Stimulated activated CD4-positive, alpha-beta T cell treated with anti-CD3 and anti-CD28 coated beads, Interleukin-4, amount 100 ng/mL, for 48 hours (primary cell): ENCODE measurements at regions not wholly inside any gene's neighbourhood (a gene's known extent, or its start where the extent isn't known, plus 50 kb on each side); places are given as distances from the start of the nearest gene placed in this dataset.
"Not testable (repeated sequence)": the region's sequence is repeated elsewhere in the genome, so short reads cannot be mapped to it uniquely, and the experiment has no call there.

Experiments
- DNase-seq, 2 donors: peaks; one replicate each; pipeline ENCODE4 v3.0.0-alpha.2; 2020; ENCODE audit warnings: low read depth in 2 of 2

DNA sequence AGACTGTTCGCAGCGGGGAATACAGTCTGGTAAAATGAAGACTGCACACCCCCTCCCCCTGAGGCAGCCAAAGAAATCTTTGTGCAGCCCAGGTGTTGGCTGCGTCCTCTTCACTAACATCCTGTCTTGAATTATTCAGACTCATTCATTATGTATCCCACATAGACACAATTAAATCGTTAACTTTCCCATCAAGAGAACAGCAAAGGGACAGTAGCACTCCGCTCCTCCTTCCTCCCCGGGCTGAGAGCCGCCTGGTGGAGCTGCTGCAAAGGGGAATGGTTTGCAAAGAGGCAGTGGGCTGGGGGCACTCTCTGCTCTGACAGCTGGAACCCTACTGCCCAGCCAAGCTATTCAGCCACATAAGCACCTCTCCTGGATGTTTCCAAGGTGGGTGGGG is 290.0 kb upstream of the SOX9 start:
- no peak for DNase-seq

DNA sequence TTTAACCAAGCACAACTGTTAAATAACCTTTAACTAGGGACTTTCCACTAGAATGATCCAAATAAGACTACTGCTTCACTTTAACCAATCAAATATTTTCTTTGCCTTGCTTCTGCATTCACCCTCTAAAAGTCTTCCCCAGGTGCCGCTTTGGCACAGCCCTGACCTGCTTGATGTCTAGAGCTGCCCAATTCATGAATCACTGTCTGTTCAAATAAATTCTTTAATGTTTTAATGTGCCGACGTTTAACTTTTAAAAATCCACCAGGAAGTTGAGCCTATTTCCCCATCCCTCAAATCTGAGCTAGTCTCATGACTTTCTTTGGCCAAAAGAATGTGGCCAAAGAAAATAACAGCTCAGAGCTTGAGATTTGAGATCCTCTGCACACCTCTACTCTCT is 277.8 kb upstream of the SOX9 start:
- no peak for DNase-seq

DNA sequence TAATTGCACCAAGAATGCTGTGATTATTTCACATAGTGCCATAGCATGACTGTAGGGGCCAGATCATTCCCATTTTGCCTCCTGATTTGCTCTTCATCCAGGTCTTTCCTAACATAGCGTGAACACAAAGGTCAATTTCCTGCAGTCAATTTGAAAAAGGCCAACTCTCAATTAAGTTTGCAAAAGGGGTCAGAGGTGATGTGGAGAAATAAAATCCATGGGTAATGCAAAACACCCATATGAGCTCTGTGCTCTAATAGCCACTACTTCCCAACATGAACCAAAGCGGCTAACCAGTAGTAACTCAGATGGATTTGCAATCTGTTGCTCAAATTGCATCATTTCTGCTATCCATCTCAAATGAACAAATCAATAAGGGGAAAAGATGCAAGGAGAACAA is 275.5 kb upstream of the SOX9 start:
- no peak for DNase-seq

DNA sequence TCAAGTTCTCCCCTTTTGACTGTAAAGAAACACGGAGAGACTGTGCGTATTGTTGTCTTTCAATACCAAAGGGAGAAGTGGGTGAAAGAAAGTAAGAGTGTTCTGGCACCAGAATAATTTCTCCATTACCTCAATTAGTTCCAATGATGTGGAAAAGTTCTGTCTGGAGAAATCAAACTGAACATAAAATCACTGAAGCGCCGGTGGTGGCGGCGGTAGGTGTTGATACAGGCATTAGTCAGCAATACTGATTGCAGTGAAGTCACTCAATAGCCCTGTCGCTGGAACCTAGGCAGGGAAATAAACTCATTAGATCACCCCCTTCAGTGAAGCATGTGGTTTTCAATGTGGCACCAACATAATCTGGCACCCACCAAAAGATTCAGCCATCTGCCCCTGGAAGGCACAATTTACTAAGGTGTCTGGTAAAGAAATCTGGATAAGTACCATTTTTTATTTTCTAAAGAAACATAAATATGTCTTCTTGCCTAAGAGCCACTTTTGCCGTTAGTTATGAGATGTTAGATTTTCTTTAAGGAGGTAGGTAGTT is 274.2 kb upstream of the SOX9 start:
- DNase-seq: no peak

DNA sequence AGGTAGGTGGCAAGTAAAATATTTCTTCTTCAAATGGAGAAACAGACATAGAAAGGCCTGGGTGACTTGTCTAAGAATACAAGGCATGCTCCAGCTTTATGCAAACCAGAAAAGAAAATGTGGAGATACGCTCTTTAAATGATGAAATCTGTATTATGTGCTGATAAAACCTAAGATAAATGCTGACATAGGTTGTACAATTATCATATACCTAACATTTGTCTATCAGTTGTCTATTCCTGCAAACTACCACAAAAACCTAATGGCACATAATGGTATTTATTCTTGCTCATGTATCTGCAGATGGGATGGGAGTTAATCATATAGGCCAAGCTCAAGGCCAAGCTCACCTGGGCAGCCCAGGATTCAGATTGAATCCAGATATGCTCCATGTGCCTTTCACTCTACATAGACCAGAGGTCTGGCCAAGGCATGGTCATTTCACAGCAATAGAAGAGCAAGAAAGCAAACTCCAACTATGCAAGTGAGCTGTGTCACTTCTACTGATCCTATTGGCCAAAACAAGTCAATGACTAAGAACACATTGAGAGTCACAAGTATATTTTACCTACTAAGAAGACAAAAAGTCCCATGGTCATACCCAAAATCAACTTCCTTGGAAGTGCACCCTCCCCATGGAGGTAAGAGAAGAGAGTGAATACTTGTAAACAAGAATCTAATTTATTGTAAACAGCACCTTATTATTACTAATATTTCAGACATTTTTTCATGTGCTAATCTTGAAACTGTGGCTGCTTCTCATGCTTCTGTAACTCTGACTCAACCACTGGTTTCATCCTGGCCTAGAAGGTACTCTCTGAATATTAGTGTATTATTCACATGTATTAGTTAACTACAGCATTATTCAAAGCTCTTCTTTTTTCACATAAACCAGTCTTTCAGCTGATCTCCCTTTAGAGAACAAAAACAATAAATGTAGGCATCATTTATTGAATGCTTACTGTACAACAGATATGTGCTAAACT is 270.7 kb upstream of the SOX9 start:
- no peak for DNase-seq

DNA sequence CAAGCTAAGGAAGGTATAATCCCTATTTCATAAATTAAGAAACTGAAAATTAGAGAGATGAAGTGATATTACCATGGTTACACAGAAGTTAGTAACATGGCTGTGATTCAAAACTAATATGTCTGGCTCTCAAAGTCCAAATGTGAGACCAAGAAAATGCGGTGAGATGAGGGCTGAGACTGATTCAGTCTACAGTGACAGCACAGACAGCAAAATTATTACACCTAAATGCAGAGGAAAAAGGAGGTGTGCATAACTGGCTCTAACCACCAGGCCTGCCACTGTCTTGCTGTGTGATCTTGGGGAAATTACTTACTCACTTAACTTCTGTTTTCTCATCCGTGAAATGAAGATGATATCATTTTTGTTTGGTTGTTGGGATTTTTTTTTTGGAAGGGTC is 270.0 kb upstream of the SOX9 start:
- DNase-seq: no peak

DNA sequence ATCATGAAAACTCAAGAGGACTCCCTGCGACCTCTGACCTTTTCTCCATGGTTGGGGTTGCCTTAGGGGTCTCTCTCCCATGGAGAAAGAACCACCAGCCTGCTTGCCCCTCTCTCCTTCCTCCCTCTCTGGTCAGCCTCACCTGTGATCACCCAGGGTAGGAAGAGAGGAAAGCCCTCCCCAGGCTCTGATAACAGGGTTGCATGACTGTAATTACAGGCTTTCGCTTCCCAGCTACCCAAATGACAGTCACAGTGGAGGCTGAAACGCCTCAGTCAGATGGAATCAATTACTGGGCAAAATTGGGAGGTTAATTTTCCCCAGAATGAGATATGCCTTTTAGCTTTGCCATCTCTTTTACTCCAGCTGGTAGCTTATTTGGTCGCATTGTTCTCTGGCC is 265.8 kb upstream of the SOX9 start:
- DNase-seq: no peak

DNA sequence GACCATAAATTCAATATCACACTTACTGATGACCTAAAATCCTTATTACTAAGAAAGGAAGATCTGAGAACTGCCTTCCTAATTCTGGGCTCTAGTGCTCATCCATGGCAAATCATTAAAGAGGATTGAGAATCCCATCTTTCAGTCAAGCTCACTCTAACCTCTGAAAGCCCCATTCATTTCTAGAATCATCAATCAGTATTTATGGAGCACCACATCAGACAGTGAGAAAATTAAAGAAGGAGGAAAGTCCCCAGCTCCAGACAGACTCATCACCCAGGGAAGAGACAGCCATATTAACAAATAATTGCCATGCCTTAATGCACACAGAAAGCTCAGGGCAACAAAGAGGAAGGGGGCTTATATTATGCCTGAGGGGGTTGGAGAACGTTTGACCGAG is 256.1 kb upstream of the SOX9 start:
- no peak for DNase-seq

DNA sequence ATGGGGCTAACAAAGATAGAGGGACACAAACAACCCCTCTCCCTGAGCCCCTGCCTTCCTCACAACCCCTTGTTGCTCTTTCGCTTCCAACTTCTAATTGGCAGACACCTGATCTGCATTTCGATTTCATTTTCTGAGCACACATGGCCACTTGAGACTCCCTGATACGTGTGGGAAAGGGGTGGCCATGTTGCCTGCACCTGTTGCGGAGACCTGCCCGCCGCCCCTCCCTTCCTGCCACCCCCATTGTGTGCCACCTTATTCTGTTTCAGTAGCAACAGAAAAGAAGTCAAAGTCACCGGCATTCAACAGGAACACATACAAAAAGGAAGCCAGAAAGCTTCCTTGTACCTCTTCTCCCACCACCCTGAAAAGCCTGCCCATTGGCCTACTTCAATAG is 254.7 kb upstream of the SOX9 start:
- no peak for DNase-seq

DNA sequence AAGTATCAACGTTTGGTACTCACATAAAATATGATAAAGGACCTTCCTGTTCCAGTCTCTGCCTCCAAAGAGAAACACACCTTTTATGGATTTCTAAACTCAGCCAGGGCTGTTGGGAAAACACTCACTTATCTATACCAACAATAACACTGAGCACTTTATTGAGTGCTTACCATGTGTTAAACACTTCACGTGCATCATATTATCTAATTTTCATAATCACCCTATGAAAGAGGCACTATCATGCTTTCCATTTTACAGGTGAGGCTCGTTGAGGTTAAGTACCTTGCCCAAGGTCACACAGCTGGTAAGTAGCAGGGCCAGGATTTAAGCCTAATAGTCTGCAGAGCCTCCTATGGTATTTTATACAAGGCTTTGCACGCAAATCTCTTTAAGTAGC is 251.5 kb upstream of the SOX9 start:
- DNase-seq: no peak

DNA sequence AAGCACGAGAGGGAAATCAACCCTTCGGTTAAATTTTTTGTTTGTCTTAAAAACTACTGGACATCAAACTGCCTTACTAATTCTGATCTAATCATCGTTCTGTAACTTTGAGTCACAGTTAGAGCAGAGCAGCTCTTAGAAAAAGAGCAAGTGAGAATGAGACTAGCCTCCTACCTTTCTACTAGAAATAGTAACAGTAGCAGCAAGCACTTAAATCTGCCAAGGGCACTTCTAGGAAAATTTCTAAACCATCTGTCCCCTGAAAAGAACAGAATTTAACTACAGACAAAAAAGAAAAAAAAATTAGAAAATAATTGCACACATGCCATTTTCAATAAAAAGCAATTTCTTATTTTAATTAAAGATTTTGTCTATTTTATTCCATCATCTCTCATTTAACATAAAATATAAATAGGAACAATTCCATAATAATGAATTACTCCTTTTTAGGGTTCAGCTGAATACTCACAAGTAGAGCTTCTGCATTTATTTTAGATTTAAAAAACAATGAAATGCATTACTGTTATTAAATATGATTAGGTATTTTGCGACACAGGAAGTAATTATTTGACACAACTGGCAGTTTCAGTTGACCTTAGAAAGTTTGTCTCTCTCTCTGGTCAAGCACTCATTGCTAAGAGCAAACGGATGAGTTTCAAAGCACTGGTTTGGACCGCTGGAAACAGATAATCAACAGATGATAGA is 250.8 kb upstream of the SOX9 start:
- no peak for DNase-seq

DNA sequence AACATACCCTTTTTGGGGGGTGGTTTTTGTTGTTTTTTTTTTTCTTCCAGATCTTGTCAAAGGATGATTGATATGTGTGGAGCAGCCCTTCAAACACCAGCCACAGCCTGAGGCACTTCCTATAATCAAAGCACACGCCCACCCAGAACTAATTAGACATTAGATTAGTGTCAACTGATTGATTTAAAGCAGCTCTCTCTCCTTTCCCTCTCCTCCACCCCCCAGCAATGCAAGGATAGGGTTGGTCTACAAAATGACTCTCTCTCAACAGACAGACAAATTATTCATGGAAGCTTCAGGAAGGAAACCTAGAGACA is 250.3 kb upstream of the SOX9 start:
- no peak for DNase-seq

DNA sequence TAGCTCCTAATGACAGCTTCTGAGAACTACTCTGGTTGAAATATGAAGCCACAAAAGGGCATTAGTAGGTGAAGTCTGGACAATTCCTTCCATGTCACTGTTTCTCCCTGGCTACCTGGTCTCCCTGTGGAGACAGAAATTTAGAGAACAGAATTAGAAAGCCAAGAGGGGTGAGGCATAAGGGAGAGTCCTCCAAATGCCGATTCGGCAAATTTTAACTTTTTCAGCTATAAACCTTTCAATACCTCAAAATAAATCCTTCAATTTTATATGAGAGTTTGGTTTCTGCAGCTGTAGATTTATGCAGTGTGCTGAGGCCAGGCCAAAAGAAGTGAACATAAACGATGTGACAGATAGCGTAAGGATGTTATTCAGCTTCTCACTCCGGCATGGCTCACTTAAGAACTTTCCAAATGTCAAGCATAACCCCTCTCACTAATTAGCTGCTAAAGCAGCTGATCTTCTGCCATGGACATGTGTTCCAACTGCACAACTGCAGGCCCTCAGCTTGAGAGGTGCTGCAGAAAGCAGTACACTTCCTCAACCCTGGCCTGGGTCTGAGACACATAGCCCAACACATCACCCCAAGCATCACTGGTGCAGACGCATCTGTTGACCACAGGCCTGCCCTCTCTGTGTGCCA is 247.9 kb upstream of the SOX9 start:
- DNase-seq: no peak

DNA sequence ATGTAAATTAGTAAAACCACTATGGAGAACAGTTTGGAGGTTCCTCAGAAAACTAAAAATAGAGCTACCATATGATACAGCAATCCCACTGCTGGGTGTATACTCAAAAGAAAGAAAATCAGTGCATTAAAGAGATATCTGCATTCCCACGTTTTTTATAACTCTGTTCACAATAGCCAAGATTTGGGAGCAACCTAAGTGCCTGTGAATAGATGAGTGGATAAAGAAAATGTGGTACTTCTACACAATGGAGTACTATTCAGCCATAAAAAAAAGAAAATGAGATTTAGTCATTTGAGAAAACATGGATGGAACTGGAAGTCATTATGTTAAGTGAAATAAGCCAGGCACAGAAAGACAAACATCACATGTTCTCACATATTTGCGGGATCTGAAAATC is 246.0 kb upstream of the SOX9 start:
- not testable (repeated sequence) for DNase-seq

DNA sequence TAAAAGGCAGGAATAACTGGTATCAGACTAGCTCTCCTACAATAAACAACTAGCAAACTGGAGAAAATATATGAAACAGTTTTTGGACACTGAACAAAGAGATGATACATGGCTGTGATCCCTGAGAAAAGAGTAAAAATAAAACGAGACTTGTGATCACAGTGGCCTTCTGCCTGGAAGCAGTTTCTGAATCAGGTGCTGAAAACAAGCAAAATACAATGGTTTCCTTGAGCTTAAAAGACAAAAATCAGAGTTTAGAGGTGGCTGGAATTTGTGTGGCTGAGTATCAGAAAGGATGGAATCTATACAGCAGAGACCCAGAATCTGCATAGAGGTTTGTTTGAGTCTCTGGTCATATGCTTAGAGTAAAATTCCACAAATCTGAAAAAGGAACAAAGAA is 242.5 kb upstream of the SOX9 start:
- DNase-seq: no peak

DNA sequence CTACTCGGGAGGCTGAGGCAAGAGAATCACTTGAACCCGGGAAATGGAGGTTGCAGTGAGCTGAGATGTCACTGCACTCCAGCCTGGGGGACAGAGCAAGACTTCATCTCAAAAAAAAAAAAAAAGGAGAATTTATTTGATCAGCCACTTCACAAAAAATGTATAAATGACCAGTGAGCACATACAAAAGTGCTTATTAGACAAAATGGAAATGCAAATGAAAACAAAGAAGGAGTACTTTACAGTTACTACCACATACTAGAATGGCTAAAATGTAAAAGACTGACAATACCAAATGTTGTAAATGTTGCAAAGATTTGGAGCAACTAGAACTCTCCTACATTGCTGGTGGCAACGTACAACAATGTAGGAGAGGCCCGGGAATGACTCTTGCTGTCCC is 241.8 kb upstream of the SOX9 start:
- no peak for DNase-seq

DNA sequence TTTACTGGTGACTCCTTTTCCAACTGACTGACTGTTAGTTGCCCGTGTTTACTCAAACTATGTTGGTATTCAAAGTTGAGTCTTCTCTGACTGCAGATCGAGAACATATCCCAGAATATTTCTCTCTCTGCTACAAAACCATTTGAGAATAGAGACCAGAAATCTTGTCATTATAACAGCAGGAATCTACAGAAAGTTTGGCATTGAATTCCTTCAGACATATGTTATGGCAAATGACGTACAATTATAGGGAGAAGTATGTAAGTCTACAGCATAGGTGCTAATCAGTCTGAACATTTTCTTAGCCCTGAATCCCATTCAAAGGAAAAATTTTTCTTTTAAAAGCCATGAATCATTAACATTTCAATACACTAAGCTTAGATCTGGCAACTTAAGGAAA is 239.8 kb upstream of the SOX9 start:
- DNase-seq: no peak

DNA sequence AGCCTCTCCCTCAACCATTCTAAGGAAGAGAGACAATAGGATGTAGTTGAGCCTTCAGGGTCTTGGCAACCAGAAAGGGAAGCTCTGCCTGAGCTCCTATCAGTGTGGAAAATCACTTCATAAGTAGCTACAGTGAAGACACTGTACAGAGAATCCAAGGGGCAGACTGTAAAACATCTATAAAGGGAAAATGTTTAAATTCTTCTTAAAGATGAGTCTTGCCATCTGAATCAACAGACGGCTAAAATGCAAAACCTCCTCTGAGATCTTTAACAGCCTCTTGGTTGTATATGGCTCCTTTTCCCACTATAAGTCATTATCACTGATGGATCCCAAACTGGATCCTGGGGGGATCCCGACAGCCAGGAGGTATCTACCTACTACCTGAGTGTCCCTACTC is 239.2 kb upstream of the SOX9 start:
- no peak for DNase-seq

DNA sequence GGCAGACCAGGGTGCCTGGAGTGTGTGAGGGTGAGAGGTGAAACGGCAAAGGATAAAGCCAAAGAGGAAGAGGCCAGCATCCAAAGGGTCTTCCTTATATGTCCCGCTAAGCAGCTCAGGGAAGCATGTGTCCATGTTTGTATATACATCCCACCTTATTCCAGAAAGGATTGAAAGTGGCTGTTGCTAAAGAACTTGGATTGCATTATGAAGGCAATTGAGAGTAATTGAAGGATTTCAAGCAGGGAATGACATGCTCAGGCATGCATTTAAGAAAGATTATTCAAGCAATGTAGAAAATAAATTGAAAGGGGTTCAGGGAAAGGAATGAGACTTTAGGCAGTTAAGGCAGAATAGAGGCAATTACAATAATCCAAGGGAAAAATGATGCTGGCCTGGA is 237.6 kb upstream of the SOX9 start:
- DNase-seq: no peak

DNA sequence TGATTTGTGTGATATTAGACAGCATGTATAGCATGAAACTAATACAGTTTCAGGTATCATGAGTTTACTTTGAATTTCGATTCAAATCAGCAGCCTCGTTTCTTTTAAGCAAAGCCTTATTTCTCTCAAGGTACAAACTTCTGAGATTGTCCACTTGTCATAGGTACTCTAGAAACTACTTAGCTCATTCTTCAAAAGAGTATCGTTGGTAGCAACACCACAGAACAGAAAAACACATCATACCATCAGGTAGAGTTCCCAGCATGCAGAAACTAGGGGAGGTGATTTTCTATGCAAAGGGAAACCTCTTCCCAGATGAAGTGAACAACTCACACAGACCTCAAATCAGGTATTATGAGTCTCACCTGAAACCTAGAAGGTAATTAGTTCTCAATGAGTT is 237.0 kb upstream of the SOX9 start:
- no peak for DNase-seq

DNA sequence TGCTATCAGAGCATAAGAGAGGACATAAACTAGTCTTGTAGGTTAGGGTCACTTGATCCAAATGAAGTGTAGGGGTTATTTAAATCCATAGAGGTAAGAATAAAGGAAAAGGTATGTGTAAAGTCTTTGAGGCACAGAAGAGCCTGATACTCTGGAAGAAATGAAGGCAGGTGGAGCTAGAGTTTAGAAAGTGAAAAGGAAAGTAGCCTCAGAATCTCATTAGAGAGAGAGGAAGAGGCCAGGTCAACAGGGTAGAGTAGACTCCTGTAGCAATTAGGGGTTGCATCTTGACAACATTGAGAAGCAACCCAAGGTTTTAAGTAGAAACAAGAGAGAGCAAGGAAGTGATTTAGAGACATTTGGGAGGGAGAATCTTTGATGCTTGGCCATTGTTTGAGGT is 235.2 kb upstream of the SOX9 start:
- no peak for DNase-seq

DNA sequence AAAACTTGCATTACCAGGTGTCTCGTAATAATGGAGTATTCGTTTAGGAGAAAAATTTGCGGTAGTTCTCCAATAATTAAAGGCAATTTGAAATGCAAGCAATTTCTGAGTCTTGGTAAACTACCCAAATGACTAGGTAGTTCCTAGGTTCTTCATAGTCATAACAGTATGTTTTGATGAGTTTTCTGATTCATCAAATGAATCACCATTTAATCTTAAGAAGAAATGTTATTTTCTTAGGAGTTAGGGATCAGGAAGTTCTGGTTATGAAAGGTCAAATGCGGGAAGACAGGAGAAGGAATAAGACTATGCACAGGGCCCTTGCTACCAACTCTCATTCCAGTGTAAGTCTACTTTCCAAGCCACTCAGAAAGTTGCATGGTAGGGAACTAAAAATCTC is 221.5 kb upstream of the SOX9 start:
- DNase-seq: no peak
